VCaP (cell line): ENCODE measurements at regions not wholly inside any gene's neighbourhood (a gene's known extent, or its start where the extent isn't known, plus 50 kb on each side); places are given as distances from the start of the nearest gene placed in this dataset.
"Not testable (repeated sequence)": the region's sequence is repeated elsewhere in the genome, so short reads cannot be mapped to it uniquely, and the experiment has no call there.

Source experiments
- H3K27ac ChIP-seq: fragments of 450-650 bp; 2 replicates; pipeline ENCODE4 v1.5.1; 2017
- TF ChIP-seq, protein P1 (sequence below): fragments of 450-650 bp; conservative IDR thresholded peaks from 2 replicates; pipeline ENCODE4 v1.5.1; 2017; ENCODE audit warnings: mild to moderate bottlenecking, moderate library complexity

- no peak overlapping the region for H3K27ac ChIP-seq
- TF ChIP-seq, protein P1, sequence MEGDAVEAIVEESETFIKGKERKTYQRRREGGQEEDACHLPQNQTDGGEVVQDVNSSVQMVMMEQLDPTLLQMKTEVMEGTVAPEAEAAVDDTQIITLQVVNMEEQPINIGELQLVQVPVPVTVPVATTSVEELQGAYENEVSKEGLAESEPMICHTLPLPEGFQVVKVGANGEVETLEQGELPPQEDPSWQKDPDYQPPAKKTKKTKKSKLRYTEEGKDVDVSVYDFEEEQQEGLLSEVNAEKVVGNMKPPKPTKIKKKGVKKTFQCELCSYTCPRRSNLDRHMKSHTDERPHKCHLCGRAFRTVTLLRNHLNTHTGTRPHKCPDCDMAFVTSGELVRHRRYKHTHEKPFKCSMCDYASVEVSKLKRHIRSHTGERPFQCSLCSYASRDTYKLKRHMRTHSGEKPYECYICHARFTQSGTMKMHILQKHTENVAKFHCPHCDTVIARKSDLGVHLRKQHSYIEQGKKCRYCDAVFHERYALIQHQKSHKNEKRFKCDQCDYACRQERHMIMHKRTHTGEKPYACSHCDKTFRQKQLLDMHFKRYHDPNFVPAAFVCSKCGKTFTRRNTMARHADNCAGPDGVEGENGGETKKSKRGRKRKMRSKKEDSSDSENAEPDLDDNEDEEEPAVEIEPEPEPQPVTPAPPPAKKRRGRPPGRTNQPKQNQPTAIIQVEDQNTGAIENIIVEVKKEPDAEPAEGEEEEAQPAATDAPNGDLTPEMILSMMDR, result no peak
Observed at GRCh38 chr9:78438211-78438610, 141.3 kb downstream of the PSAT1 start.

GRCh38 chr9:78438780-78439179 lies 141.9 kb downstream of the PSAT1 start:
- H3K27ac ChIP-seq, result no peak overlapping the region; the same call in 1 of the 2 replicates

GRCh38 chr9:78439190-78439865 lies 142.4 kb downstream of the PSAT1 start:
- TF ChIP-seq, protein P1, result peak; percentile 90
- H3K27ac ChIP-seq, result peak overlapping the region; percentile 27; the same call in 1 of the 2 replicates

More at GRCh38 chr9:78438780-78439179, 141.9 kb downstream of the PSAT1 start:
- TF ChIP-seq, protein P1, result no peak

DNA sequence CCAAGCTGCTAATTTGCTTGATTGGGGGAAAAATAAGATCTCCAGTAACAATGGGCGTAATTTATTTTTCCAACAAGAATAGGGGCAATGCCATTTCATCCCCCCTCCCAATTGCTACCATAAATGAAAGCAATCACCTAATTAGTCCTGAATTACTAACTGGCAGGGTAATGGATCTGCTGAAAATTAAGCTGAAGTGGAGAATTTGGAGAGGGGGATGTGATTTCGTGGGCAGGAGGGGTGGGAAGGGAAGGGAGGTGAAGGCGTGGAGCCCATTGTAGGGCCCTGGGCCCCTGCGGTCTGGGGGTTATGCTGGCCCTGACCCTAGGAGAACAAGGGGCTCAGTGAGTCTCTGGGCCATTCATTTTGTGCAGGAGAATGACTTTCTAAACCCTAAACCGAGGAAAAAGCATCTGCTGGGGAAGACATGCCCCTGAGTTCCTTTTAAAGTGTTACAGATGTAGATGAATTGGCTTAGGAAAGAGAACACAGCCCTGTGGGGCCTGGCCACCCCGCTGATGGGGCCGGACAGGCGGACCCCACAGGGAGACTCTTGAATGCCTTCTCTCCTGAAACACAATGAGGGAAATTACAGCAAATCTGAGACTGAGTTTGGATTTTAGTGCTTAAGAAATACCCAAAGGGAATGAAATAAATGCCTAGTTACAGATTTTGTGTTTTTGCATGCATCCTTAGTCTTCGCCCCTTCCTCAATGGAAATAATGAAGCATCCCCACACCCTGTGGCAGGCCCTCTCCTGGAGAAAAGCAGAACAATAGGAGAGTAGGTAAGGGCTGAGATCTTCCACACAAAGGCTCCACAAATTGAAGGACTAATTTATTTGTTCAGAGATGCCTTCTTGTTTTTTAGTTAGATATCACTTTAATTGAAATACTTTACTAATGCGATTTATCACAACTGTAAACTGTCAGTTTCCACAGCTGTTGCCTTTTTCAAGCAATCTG lies 143.2 kb downstream of the PSAT1 start:
- H3K27ac ChIP-seq, result peak overlapping the region; percentile 27; the same call in 1 of the 2 replicates
- TF ChIP-seq, protein P1, result no peak; the same call in 1 of the 2 replicates

DNA sequence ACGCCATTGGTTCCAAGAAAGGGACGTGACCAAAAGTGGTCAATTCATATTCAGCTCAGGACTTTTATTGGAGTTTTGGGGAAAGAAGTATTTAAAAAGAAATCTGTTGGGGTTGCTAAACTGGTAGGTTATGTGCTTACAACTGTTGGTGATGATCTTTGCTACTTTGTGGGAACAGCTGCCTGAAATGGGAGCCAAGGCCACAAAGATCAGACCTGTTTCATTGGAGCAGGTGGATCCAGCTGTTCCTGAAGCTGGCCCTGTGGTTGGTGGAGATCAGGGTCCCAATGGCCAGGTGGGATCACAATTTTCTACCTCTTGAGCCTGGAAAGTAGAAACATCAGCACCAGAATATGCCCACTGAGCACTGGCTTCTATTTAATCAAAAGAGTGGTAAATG lies 144.5 kb downstream of the PSAT1 start:
- no peak overlapping the region for H3K27ac ChIP-seq
- TF ChIP-seq, protein P1, result no peak

DNA sequence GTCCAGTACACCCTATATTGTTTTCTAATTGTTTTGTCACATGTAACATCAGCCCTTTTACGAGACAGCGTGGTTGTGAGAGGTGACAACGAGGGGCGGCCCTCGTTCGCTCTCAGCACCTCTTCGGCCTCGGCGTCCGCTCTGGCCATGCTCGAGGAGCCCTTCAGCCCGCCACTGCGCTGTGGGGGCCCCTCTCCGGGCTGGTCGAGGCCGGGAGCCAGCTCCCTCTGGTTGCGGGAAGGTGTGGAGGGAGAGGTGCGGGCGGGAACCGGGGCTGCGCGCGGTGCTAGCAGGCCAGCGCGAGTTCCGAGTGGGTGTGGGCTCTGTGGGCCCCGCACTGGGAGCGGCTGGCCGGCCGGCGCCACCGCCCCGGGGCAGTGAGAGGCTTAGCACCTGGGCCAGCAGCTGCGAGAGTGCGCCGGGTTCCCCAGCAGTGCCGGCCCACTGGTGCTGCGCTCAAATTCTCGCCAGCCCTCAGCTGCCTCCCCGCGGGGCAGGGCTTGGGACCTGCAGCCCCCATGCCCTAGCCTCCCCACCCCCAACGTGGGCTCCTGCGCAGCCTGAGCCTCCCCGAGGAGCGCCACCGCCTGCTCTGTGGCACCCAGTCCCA lies 145.0 kb downstream of the PSAT1 start:
- TF ChIP-seq, protein P1, result no peak

DNA sequence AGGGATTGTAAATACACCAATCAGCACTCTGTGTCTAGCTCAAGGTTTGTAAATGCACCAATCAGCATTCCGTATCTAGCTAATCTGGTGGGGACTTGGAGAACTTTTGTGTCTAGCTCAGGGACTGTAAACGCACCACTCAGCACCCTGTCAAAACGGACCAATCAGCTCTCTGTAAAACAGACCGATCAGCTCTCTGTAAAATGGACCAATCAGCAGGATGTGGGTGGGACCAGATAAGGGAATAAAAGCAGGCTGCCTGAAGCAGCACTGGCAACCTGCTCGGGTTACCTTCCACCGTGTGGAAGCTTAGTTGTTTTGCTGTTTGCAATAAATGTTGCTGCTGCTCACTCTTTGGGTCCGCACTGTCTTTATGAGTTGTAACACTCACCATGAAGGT lies 145.7 kb downstream of the PSAT1 start:
- H3K27ac ChIP-seq, result not testable (repeated sequence)

More for the DNA sequence above, 145.0 kb downstream of the PSAT1 start:
- no peak overlapping the region for H3K27ac ChIP-seq
